GM23338 (cell line): ENCODE measurements at regions not wholly inside any gene's neighbourhood (a gene's known extent, or its start where the extent isn't known, plus 50 kb on each side); places are given as distances from the start of the nearest gene placed in this dataset.

Experiments
- CREB1 ChIP-seq: fragments of 250-450 bp; sonication (Bioruptor Pico); IDR thresholded peaks from 2 replicates; pipeline ENCODE4 v1.5.0; 2020; ENCODE audit warnings: low read depth, mild to moderate bottlenecking, moderate library complexity
- CTCF ChIP-seq, 2 experiments: fragments of 200-600 bp in 1 of 2; sonication (generic) in 1 of 2; conservative IDR thresholded peaks; 2 replicates each; pipeline versions ENCODE4 v1.5.1 to v1.6.1; 2016 to 2017; ENCODE audit warnings: antibody characterized with exemption in 2 of 2, low read depth in 2 of 2, mild to moderate bottlenecking in 2 of 2, moderate library complexity in 1 of 2
- EZH2 ChIP-seq: fragments of 200-600 bp; sonication (generic); IDR thresholded peaks from one replicate; pipeline ENCODE4 v1.8.0; 2017; ENCODE audit warnings: antibody characterized with exemption, mild to moderate bottlenecking, low read depth; ENCODE audit not compliant: unreplicated experiment
- EZH2phosphoT487 ChIP-seq: fragments of 200-600 bp; sonication (generic); IDR thresholded peaks from one replicate; pipeline ENCODE4 v1.8.1; 2018; ENCODE audit warnings: antibody characterized with exemption; ENCODE audit not compliant: unreplicated experiment
- POLR2AphosphoS5 ChIP-seq: IDR thresholded peaks from 2 replicates; pipeline ENCODE4 v1.6.1; 2016; ENCODE audit warnings: antibody characterized with exemption, low read depth
- ZNF331 ChIP-seq: fragments of 250-450 bp; sonication (Bioruptor Pico); IDR thresholded peaks from 2 replicates; pipeline ENCODE4 v1.5.0; 2020; ENCODE audit warnings: low read depth, mild to moderate bottlenecking, moderate library complexity
- TF ChIP-seq, protein P1 (sequence below): IDR thresholded peaks from 2 replicates; pipeline ENCODE4 v1.6.1; 2016; ENCODE audit warnings: antibody characterized with exemption
- TF ChIP-seq, protein P2 (sequence below): IDR thresholded peaks from one replicate; pipeline ENCODE4 v1.6.1; 2018; ENCODE audit warnings: antibody characterized with exemption; ENCODE audit not compliant: unreplicated experiment

- TF ChIP-seq CREB1 (CRISPR knock-in tag) (no peak), CTCF (conservative IDR thresholded peaks at IDR 0.05; ENCODE audit: low read depth in 2 of 2) (no peak), EZH2phosphoT487 (no peak), POLR2AphosphoS5 (no peak), EZH2 (no peak), ZNF331 (CRISPR knock-in tag) (no peak)
- TF ChIP-seq, protein P1, sequence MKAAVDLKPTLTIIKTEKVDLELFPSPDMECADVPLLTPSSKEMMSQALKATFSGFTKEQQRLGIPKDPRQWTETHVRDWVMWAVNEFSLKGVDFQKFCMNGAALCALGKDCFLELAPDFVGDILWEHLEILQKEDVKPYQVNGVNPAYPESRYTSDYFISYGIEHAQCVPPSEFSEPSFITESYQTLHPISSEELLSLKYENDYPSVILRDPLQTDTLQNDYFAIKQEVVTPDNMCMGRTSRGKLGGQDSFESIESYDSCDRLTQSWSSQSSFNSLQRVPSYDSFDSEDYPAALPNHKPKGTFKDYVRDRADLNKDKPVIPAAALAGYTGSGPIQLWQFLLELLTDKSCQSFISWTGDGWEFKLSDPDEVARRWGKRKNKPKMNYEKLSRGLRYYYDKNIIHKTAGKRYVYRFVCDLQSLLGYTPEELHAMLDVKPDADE = no peak
- TF ChIP-seq, protein P2, sequence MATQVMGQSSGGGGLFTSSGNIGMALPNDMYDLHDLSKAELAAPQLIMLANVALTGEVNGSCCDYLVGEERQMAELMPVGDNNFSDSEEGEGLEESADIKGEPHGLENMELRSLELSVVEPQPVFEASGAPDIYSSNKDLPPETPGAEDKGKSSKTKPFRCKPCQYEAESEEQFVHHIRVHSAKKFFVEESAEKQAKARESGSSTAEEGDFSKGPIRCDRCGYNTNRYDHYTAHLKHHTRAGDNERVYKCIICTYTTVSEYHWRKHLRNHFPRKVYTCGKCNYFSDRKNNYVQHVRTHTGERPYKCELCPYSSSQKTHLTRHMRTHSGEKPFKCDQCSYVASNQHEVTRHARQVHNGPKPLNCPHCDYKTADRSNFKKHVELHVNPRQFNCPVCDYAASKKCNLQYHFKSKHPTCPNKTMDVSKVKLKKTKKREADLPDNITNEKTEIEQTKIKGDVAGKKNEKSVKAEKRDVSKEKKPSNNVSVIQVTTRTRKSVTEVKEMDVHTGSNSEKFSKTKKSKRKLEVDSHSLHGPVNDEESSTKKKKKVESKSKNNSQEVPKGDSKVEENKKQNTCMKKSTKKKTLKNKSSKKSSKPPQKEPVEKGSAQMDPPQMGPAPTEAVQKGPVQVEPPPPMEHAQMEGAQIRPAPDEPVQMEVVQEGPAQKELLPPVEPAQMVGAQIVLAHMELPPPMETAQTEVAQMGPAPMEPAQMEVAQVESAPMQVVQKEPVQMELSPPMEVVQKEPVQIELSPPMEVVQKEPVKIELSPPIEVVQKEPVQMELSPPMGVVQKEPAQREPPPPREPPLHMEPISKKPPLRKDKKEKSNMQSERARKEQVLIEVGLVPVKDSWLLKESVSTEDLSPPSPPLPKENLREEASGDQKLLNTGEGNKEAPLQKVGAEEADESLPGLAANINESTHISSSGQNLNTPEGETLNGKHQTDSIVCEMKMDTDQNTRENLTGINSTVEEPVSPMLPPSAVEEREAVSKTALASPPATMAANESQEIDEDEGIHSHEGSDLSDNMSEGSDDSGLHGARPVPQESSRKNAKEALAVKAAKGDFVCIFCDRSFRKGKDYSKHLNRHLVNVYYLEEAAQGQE = no peak
Observed at GRCh38 chr3:150194957-150195356, 213.1 kb upstream of the TSC22D2 start.
